SK-N-MC (cell line): ENCODE measurements at regions not wholly inside any gene's neighbourhood (a gene's known extent, or its start where the extent isn't known, plus 50 kb on each side); places are given as distances from the start of the nearest gene placed in this dataset.

Experiments used
- DNase-seq: peaks from one replicate; pipeline ENCODE4 v3.0.0-alpha.2; 2011; ENCODE audit warnings: low read depth, low spot score
- H3K27ac ChIP-seq: fragments of 200-600 bp; sonication (generic); 2 replicates; pipeline ENCODE4 v1.5.1; 2016; ENCODE audit warnings: mixed run types
- H3K36me3 ChIP-seq: fragments of 200-600 bp; sonication (generic); 2 replicates; pipeline ENCODE4 v1.6.1; 2017; ENCODE audit warnings: antibody characterized with exemption, low read length, mixed read lengths; ENCODE audit not compliant: insufficient read depth
- H3K4me3 ChIP-seq: fragments of 200-600 bp; sonication (generic); 2 replicates; pipeline ENCODE4 v1.5.1; 2016
- H3K9ac ChIP-seq: fragments of 200-600 bp; sonication (generic); 2 replicates; pipeline ENCODE4 v1.8.0; 2017; ENCODE audit warnings: mixed run types, mixed read lengths; ENCODE audit not compliant: insufficient read length
- H3K9me3 ChIP-seq: fragments of 200-600 bp; sonication (generic); 2 replicates; pipeline ENCODE4 v1.6.1; 2017; ENCODE audit warnings: low read depth, mild to moderate bottlenecking, antibody characterized with exemption, low read length, moderate library complexity, mixed read lengths
- EZH2 ChIP-seq: fragments of 200-600 bp; sonication (generic); IDR thresholded peaks from one replicate; pipeline ENCODE4 v1.6.1; 2017; ENCODE audit warnings: antibody characterized with exemption
- FOXP2 ChIP-seq: optimal IDR thresholded peaks from 2 replicates; pipeline ENCODE3; 2011; ENCODE audit warnings: mild to moderate bottlenecking, moderate library complexity; ENCODE audit not compliant: insufficient read depth; ENCODE audit errors: extremely low read length, control extremely low read depth
- POLR2AphosphoS5 ChIP-seq: IDR thresholded peaks from 2 replicates; pipeline ENCODE4 v1.6.1; 2012; ENCODE audit warnings: mild to moderate bottlenecking, low read depth, low read length, borderline replicate concordance

DNA sequence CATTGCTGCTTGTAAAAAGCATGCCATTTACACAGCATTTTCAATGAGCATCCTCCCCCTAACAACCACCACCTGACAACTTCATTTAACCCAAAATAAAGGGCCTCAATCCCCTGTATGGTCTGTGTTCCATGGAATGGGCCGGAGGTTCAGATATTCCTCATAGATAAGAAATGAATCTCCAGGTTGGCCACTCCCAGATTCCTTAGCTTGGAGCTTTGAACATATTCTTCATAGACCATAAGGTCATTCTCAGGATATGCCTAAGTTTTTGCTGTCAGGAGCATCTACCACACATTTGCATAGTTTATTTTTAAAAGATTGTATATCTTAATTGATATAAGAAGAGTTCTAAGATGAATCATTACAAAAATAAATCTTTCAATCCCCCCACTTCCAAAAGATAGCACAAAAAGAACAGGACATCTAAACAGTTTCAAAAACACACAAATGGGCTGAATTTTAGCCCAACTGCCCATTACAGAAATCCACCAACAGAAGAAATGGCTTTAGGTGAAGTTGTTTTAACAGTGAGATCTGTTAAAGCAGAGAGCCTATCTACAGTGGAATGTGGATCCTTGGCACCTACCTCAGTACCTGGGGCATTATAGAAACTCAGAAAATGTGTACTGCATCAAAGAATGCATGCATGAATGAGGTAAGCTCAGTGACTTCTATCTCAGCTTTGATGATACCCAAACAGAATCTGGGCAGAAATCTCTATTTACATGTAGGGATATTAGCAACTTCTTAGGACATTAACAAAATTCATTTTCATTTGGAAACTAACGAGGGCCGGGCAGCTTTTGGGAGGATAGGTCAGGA lies 179.8 kb downstream of the SEC61B start:
- H3K27ac ChIP-seq, result no peak overlapping the region
- H3K36me3 ChIP-seq, result no peaks in the 10 kb centered on the region
- no peak overlapping the region for H3K4me3 ChIP-seq
- no peak for TF ChIP-seq EZH2
- no peak for TF ChIP-seq POLR2AphosphoS5
- TF ChIP-seq FOXP2, result no peak
- no peak for DNase-seq
- H3K9me3 ChIP-seq, result no peaks in the 10 kb centered on the region
- no peak overlapping the region for H3K9ac ChIP-seq

DNA sequence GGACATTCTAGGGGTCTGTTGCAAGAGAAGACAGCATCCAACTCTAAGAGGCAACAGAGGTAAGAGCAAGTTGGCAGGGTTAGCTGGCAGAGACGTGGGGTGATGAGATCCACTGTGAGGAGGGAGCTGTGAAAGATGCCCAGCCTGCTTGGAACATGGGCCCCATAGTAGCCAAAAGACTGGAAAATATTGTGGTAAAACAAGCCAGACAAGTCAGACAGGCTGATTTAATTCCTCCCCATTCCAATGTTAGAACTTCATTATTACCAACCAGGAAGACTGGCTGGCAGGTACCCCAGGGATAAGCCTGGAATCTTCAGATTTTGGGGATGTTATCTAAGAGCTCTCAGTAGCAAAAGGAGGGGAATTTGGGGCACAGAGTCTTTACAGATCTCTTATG lies 181.3 kb downstream of the SEC61B start:
- no peak overlapping the region for H3K4me3 ChIP-seq
- no peak for TF ChIP-seq EZH2
- no peak for TF ChIP-seq POLR2AphosphoS5
- TF ChIP-seq FOXP2, result no peak
- no peak for DNase-seq
- no peak overlapping the region for H3K9ac ChIP-seq
- no peaks in the 10 kb centered on the region for H3K36me3 ChIP-seq
- no peak overlapping the region for H3K27ac ChIP-seq
- H3K9me3 ChIP-seq, result no peaks in the 10 kb centered on the region

GRCh38 chr9:99405359-99405758 lies 183.3 kb downstream of the SEC61B start:
- TF ChIP-seq FOXP2 (no peak), EZH2 (no peak), POLR2AphosphoS5 (no peak)
- H3K27ac ChIP-seq, result no peak overlapping the region
- no peak overlapping the region for H3K4me3 ChIP-seq
- H3K36me3 ChIP-seq, result no peaks in the 10 kb centered on the region
- DNase-seq, result no peak
- no peaks in the 10 kb centered on the region for H3K9me3 ChIP-seq
- H3K9ac ChIP-seq, result no peak overlapping the region

GRCh38 chr9:99406939-99407338 lies 184.9 kb downstream of the SEC61B start:
- H3K27ac ChIP-seq, result no peak overlapping the region
- no peak overlapping the region for H3K9ac ChIP-seq
- H3K9me3 ChIP-seq, result no peaks in the 10 kb centered on the region
- DNase-seq, result no peak
- TF ChIP-seq EZH2, result no peak
- H3K4me3 ChIP-seq, result no peak overlapping the region
- no peaks in the 10 kb centered on the region for H3K36me3 ChIP-seq

- Histone ChIP-seq H3K9me3 (no peaks in the 10 kb centered on the region), H3K9ac (no peak overlapping the region), H3K36me3 (no peaks in the 10 kb centered on the region), H3K4me3 (no peak overlapping the region), H3K27ac (no peak overlapping the region)
- TF ChIP-seq EZH2, result no peak
- no peak for TF ChIP-seq FOXP2
- no peak for TF ChIP-seq POLR2AphosphoS5
- DNase-seq, result no peak
Measured at GRCh38 chr9:99411068-99411467, 189.0 kb downstream of the SEC61B start.

- TF ChIP-seq EZH2 (no peak), POLR2AphosphoS5 (no peak), FOXP2 (no peak)
- Histone ChIP-seq H3K9ac (no peak overlapping the region), H3K4me3 (no peak overlapping the region), H3K27ac (no peak overlapping the region), H3K9me3 (no peaks in the 10 kb centered on the region), H3K36me3 (no peaks in the 10 kb centered on the region)
- no peak for DNase-seq
Measured at GRCh38 chr9:99411479-99412115, 189.5 kb downstream of the SEC61B start.

GRCh38 chr9:99412606-99413005 lies 190.5 kb downstream of the SEC61B start:
- no peaks in the 10 kb centered on the region for H3K36me3 ChIP-seq
- TF ChIP-seq POLR2AphosphoS5, result no peak
- TF ChIP-seq FOXP2, result no peak
- no peak for TF ChIP-seq EZH2
- no peak overlapping the region for H3K27ac ChIP-seq
- no peak overlapping the region for H3K4me3 ChIP-seq
- no peak for DNase-seq
- no peak overlapping the region for H3K9ac ChIP-seq
- H3K9me3 ChIP-seq, result no peaks in the 10 kb centered on the region

- TF ChIP-seq FOXP2, result no peak
- TF ChIP-seq POLR2AphosphoS5, result no peak
- no peak for TF ChIP-seq EZH2
- Histone ChIP-seq H3K9ac (no peak overlapping the region), H3K36me3 (no peaks in the 10 kb centered on the region), H3K27ac (no peak overlapping the region), H3K9me3 (no peaks in the 10 kb centered on the region), H3K4me3 (no peak overlapping the region)
- no peak for DNase-seq
Measured at GRCh38 chr9:99414321-99414720, 192.2 kb downstream of the SEC61B start.
